ENCODE measurements at regions not wholly inside any gene's neighbourhood (a gene's known extent, or its start where the extent isn't known, plus 50 kb on each side); places are given as distances from the start of the nearest gene placed in this dataset.

DNA sequence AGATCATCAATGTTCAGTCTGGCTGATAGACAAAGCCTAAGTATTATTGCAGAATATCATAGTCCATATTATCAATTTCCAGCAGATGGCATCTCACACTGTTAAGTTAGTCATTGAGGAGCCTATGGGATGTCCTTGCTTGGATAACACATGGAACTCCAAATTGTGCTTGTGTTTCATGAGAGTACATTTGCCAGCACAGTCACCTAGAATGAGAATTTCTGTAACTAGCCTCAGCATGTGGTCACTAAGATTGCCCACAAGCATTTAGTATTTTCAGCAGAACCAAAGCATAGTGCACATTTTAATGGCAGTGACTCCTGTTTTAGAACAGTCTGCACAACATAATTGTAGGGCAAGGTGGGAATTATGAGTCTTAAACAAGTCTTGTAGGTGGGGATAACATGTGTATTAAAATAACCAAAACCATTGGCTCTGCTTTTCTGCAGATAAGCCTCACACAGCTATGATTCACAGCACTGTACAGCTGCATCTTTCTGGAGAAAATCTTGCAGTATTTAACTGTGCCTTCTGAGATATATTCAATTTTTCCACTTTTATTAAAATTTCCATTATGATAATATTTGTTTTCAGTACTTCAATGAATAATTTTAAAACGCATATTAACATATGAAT, 882.8 kb upstream of the SOX9 start:
- no peak for DNase-seq (ENCODE audit: low read depth in 1 of 2, low spot score in 1 of 2)
- TF ChIP-seq SPI1 (IDR thresholded peaks at IDR 0.05; ENCODE audit: borderline replicate concordance, low read depth) = no peak
- no peak for TF ChIP-seq REST (IDR thresholded peaks at IDR 0.05; ENCODE audit: insufficient replicate concordance, low read depth)
- TF ChIP-seq POLR2AphosphoS5 (IDR thresholded peaks at IDR 0.05; ENCODE audit: low read depth) = no peak
- TF ChIP-seq, protein P1, sequence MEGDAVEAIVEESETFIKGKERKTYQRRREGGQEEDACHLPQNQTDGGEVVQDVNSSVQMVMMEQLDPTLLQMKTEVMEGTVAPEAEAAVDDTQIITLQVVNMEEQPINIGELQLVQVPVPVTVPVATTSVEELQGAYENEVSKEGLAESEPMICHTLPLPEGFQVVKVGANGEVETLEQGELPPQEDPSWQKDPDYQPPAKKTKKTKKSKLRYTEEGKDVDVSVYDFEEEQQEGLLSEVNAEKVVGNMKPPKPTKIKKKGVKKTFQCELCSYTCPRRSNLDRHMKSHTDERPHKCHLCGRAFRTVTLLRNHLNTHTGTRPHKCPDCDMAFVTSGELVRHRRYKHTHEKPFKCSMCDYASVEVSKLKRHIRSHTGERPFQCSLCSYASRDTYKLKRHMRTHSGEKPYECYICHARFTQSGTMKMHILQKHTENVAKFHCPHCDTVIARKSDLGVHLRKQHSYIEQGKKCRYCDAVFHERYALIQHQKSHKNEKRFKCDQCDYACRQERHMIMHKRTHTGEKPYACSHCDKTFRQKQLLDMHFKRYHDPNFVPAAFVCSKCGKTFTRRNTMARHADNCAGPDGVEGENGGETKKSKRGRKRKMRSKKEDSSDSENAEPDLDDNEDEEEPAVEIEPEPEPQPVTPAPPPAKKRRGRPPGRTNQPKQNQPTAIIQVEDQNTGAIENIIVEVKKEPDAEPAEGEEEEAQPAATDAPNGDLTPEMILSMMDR (IDR thresholded peaks at IDR 0.05; ENCODE audit: insufficient read depth, low read length) = no peak
- TF ChIP-seq GABPA (IDR thresholded peaks at IDR 0.05; ENCODE audit: low read depth) = no peak
- Histone ChIP-seq H3K27ac (replicated peaks) (no peak overlapping the region), H3K27me3 (ENCODE audit: insufficient read depth, poor library complexity, severe bottlenecking) (no peaks in the 10 kb centered on the region), H3K4me3 (replicated peaks; ENCODE audit: insufficient read depth, low read length) (no peak overlapping the region)

GRCh38 chr17:71247441-71248015, 873.3 kb upstream of the SOX9 start:
- Histone ChIP-seq H3K27ac (replicated peaks) (no peak overlapping the region), H3K27me3 (ENCODE audit: insufficient read depth, poor library complexity, severe bottlenecking) (no peaks in the 10 kb centered on the region), H3K4me3 (replicated peaks; ENCODE audit: insufficient read depth, low read length) (no peak overlapping the region)
- no peak for DNase-seq (ENCODE audit: low read depth in 1 of 2, low spot score in 1 of 2)
- TF ChIP-seq REST (IDR thresholded peaks at IDR 0.05; ENCODE audit: insufficient replicate concordance, low read depth) = no peak
- TF ChIP-seq SPI1 (IDR thresholded peaks at IDR 0.05; ENCODE audit: borderline replicate concordance, low read depth) = no peak
- TF ChIP-seq POLR2AphosphoS5 (IDR thresholded peaks at IDR 0.05; ENCODE audit: low read depth) = no peak
- TF ChIP-seq, protein P1 (IDR thresholded peaks at IDR 0.05; ENCODE audit: insufficient read depth, low read length) = no peak
- no peak for TF ChIP-seq GABPA (IDR thresholded peaks at IDR 0.05; ENCODE audit: low read depth)

GRCh38 chr17:71251276-71251675, 869.5 kb upstream of the SOX9 start:
- no peak for TF ChIP-seq REST (IDR thresholded peaks at IDR 0.05; ENCODE audit: insufficient replicate concordance, low read depth)
- no peak for TF ChIP-seq GABPA (IDR thresholded peaks at IDR 0.05; ENCODE audit: low read depth)
- TF ChIP-seq, protein P1 (IDR thresholded peaks at IDR 0.05; ENCODE audit: insufficient read depth, low read length) = no peak
- no peak for TF ChIP-seq SPI1 (IDR thresholded peaks at IDR 0.05; ENCODE audit: borderline replicate concordance, low read depth)
- TF ChIP-seq POLR2AphosphoS5 (IDR thresholded peaks at IDR 0.05; ENCODE audit: low read depth) = no peak
- DNase-seq (ENCODE audit: low read depth in 1 of 2, low spot score in 1 of 2) = no peak
- Histone ChIP-seq H3K4me3 (replicated peaks; ENCODE audit: insufficient read depth, low read length) (no peak overlapping the region), H3K27me3 (ENCODE audit: insufficient read depth, poor library complexity, severe bottlenecking) (no peaks in the 10 kb centered on the region), H3K27ac (replicated peaks) (no peak overlapping the region)

Measured in HL-60 (cell line).